Panc1 (cell line): ENCODE measurements at regions not wholly inside any gene's neighbourhood (a gene's known extent, or its start where the extent isn't known, plus 50 kb on each side); places are given as distances from the start of the nearest gene placed in this dataset.

ENCODE experiments used
- ATAC-seq: fragments of 200-7000 bp; cut with Tn5 transposase; 2 replicates; pipeline ENCODE4 v1.9.1; 2020; ENCODE audit warnings: mild to moderate bottlenecking, moderate library complexity
- BruUV-seq: library from RNA; stranded (reverse); fragments of 400-500 nt; replicated peaks from 2 replicates; lab custom pipeline; 2021; lab: Mats Ljungman, UMichigan
- CTCF ChIA-PET: fragments of 300-600 bp; sonication (Branson Sonifier 250); formaldehyde crosslinking; loops from one replicate; lab custom pipeline; 2022; ENCODE audit warnings: antibody characterized with exemption; lab: Charles Lee
- POLR2A ChIA-PET: fragments of 300-600 bp; sonication (Branson Sonifier 250); formaldehyde crosslinking; loops from one replicate; lab custom pipeline; 2022; ENCODE audit warnings: antibody characterized with exemption; lab: Charles Lee
- DNase-seq: peaks from one replicate; pipeline ENCODE4 v3.0.0-alpha.2; 2010; ENCODE audit warnings: low read depth, low spot score
- H3K27ac ChIP-seq: 2 replicates; pipeline ENCODE4 v1.5.1; 2011; ENCODE audit warnings: mild to moderate bottlenecking, low read length, inconsistent platforms
- H3K27me3 ChIP-seq: fragments of 200-500 bp; sonication (Bioruptor generic); 2 replicates; pipeline ENCODE4 v1.6.0; 2014; ENCODE audit warnings: low read length, inconsistent platforms; ENCODE audit not compliant: control insufficient read depth, insufficient read depth
- H3K36me3 ChIP-seq: fragments of 200-500 bp; sonication (Bioruptor generic); 2 replicates; pipeline ENCODE4 v1.5.1; 2014; ENCODE audit warnings: inconsistent platforms, mild to moderate bottlenecking, low read length, moderate library complexity; ENCODE audit not compliant: control insufficient read depth, insufficient read depth
- H3K4me1 ChIP-seq: 2 replicates; pipeline ENCODE4 v1.5.1; 2011; ENCODE audit warnings: inconsistent platforms, mild to moderate bottlenecking, low read length, moderate library complexity; ENCODE audit not compliant: control insufficient read depth, insufficient read depth
- H3K4me3 ChIP-seq, 2 experiments: 2 replicates each; pipeline ENCODE4 v1.5.1; 2011 to 2012; ENCODE audit warnings: low read depth in 2 of 2, low read length in 2 of 2, mild to moderate bottlenecking in 2 of 2, inconsistent platforms in 1 of 2, moderate library complexity in 1 of 2
- H3K9me3 ChIP-seq: fragments of 200-500 bp; sonication (Bioruptor generic); 2 replicates; pipeline ENCODE4 v1.5.1; 2014; ENCODE audit warnings: low read depth, mild to moderate bottlenecking, inconsistent platforms, low read length, moderate library complexity; ENCODE audit not compliant: control insufficient read depth, insufficient read depth
- CTCF ChIP-seq: fragments of 450-650 bp; IDR thresholded peaks from 2 replicates; pipeline ENCODE4 v1.5.1; 2017; ENCODE audit warnings: mild to moderate bottlenecking
- POLR2AphosphoS5 ChIP-seq: IDR thresholded peaks from 2 replicates; pipeline ENCODE4 v1.6.1; 2012; ENCODE audit warnings: mild to moderate bottlenecking, low read depth, low read length, moderate library complexity
- REST ChIP-seq, 2 experiments: IDR thresholded peaks; 2 replicates each; pipeline ENCODE4 v1.6.1; 2011 to 2012; ENCODE audit warnings: low read depth in 2 of 2, control low read depth in 1 of 2, low read length in 1 of 2, mild to moderate bottlenecking in 1 of 2, moderate library complexity in 1 of 2; ENCODE audit not compliant: insufficient read depth in 1 of 2
- SIN3A ChIP-seq: IDR thresholded peaks from 2 replicates; pipeline ENCODE4 v1.6.1; 2012; ENCODE audit warnings: low read depth, mild to moderate bottlenecking, low read length, moderate library complexity, borderline replicate concordance; ENCODE audit not compliant: insufficient read depth
- TCF7L2 ChIP-seq: IDR thresholded peaks from 2 replicates; pipeline ENCODE4 v1.6.1; 2011; ENCODE audit warnings: mild to moderate bottlenecking, low read depth, low read length, inconsistent platforms
- in situ Hi-C: cut with HindIII; loops from 2 replicates; pipeline ENCODE4 v1.10.0; 2016; ENCODE audit warnings: low sequenced_read_pairs, low pct_unique_long_range_greater_than_20kb
- intact Hi-C: fragments of 100-400 bp; cut with micrococcal nuclease; formaldehyde crosslinking; loops from one replicate; pipeline ENCODE4 v1.10.0; 2022; ENCODE audit not compliant: unreplicated experiment

- H3K9me3 ChIP-seq = no peaks in the 10 kb centered on the region
- no TSS peak for BruUV-seq
- no peaks in the 10 kb centered on the region for H3K27me3 ChIP-seq
- ChIA-PET CTCF (no interaction called here), POLR2A (no interaction called here)
- H3K4me1 ChIP-seq = no peaks in the 10 kb centered on the region
- TF ChIP-seq TCF7L2 (no peak), REST (IDR thresholded peaks at IDR 0.05; ENCODE audit: insufficient read depth in 1 of 2, low read depth in 2 of 2, low read length in 1 of 2) (no peak), SIN3A (no peak), POLR2AphosphoS5 (no peak), CTCF (no peak)
- H3K36me3 ChIP-seq = no peaks in the 10 kb centered on the region
- no peak overlapping the region for H3K27ac ChIP-seq
- DNase-seq (no peak), ATAC-seq (no peak)
- in situ Hi-C loops = no loop called here
- H3K4me3 ChIP-seq = no peak overlapping the region
- intact Hi-C loops = no loop called here
Measured at GRCh38 chr13:99884913-99885312, 86.7 kb downstream of the ZIC5 start.

GRCh38 chr13:99883805-99884204 is 87.8 kb downstream of the ZIC5 start:
- no peak for TF ChIP-seq CTCF
- TF ChIP-seq POLR2AphosphoS5 = no peak
- no peak for TF ChIP-seq SIN3A
- TF ChIP-seq REST (IDR thresholded peaks at IDR 0.05; ENCODE audit: insufficient read depth in 1 of 2, low read depth in 2 of 2, low read length in 1 of 2) = no peak
- ATAC-seq = no peak
- Histone ChIP-seq H3K9me3 (no peaks in the 10 kb centered on the region), H3K27me3 (no peaks in the 10 kb centered on the region), H3K4me1 (no peaks in the 10 kb centered on the region), H3K4me3 (no peak overlapping the region), H3K27ac (no peak overlapping the region), H3K36me3 (no peaks in the 10 kb centered on the region)
- intact Hi-C loops (no loop called here), in situ Hi-C loops (no loop called here)
- no peak for DNase-seq
- ChIA-PET POLR2A (no interaction called here), CTCF (interaction anchor here (0.6 to 0.7 kb wide), 2 partner anchors 17 to 21 kb away, joined by 3 to 7 read pairs; no protein-coding TSS in a partner anchor)
- no TSS peak for BruUV-seq
